AG04450 (cell line): ENCODE measurements at regions not wholly inside any gene's neighbourhood (a gene's known extent, or its start where the extent isn't known, plus 50 kb on each side); places are given as distances from the start of the nearest gene placed in this dataset.

Source experiments
- CTCF ChIA-PET: fragments of 300-600, 350-600 bp; formaldehyde crosslinking; extraction: SDS; loops from one replicate; lab custom pipeline; 2022; ENCODE audit warnings: antibody characterized with exemption, inconsistent platforms; lab: Charles Lee
- POLR2A ChIA-PET: fragments of 350-600 bp; formaldehyde crosslinking; extraction: SDS; loops from one replicate; lab custom pipeline; 2021; ENCODE audit warnings: antibody characterized with exemption, inconsistent platforms; lab: Yijun Ruan, JAX
- DNase-seq: peaks from one replicate; pipeline ENCODE4 v3.0.0-alpha.2; 2011; ENCODE audit warnings: low read depth, low spot score
- H3K27ac ChIP-seq: one replicate; pipeline ENCODE4 v1.5.1; 2012; ENCODE audit warnings: low read depth, low read length, control low read depth
- H3K27me3 ChIP-seq: one replicate; pipeline ENCODE4 v1.6.0; 2012; ENCODE audit warnings: low read length; ENCODE audit not compliant: control insufficient read depth, insufficient read depth
- H3K4me3 ChIP-seq: 2 replicates; pipeline ENCODE4 v1.5.1; 2011; ENCODE audit warnings: mild to moderate bottlenecking, low read depth, low read length, control low read depth
- H3K9me3 ChIP-seq: 2 replicates; pipeline ENCODE4 v1.5.1; 2012; ENCODE audit warnings: low read length; ENCODE audit not compliant: control insufficient read depth, insufficient read depth
- CTCF ChIP-seq: IDR thresholded peaks from 2 replicates; pipeline ENCODE4 v1.5.1; 2011; ENCODE audit warnings: low read depth, low read length, control low read depth, inconsistent platforms

- CTCF ChIA-PET: no interaction called here
These were observed 372.5 kb downstream of the ADAMTS20 start for GRCh38 chr12:43179486-43179885.

GRCh38 chr12:43177276-43177675 lies 374.7 kb downstream of the ADAMTS20 start:
- no peak for DNase-seq
- H3K27ac ChIP-seq: no peak overlapping the region
- H3K27me3 ChIP-seq: no peaks in the 10 kb centered on the region
- peaks cover 8% of the 10 kb centered on the region for H3K9me3 ChIP-seq
- H3K4me3 ChIP-seq: no peak overlapping the region
- no peak for TF ChIP-seq CTCF
- ChIA-PET POLR2A (no interaction called here), CTCF (no interaction called here)

More at GRCh38 chr12:43179486-43179885, 372.5 kb downstream of the ADAMTS20 start:
- Histone ChIP-seq H3K9me3 (peaks cover 9% of the 10 kb centered on the region), H3K27ac (no peak overlapping the region), H3K27me3 (no peaks in the 10 kb centered on the region), H3K4me3 (no peak overlapping the region)
- POLR2A ChIA-PET: interaction anchor here (0.7 kb wide), 1 partner anchor 400 kb away, joined by 4 read pairs; no protein-coding TSS in a partner anchor
- TF ChIP-seq CTCF: no peak
- DNase-seq: no peak

- no peak for TF ChIP-seq CTCF
- POLR2A ChIA-PET: no interaction called here
- H3K9me3 ChIP-seq: no peaks in the 10 kb centered on the region
- DNase-seq: no peak
- no peaks in the 10 kb centered on the region for H3K27me3 ChIP-seq
- no peak overlapping the region for H3K4me3 ChIP-seq
- CTCF ChIA-PET: interaction anchor here (1.5 kb wide), 1 partner anchor 12 kb away, joined by 3 read pairs; no protein-coding TSS in a partner anchor
- no peak overlapping the region for H3K27ac ChIP-seq
These were observed 382.8 kb downstream of the ADAMTS20 start for GRCh38 chr12:43169115-43169681.

- no peak overlapping the region for H3K4me3 ChIP-seq
- no peak overlapping the region for H3K27ac ChIP-seq
- ChIA-PET CTCF (no interaction called here), POLR2A (no interaction called here)
- H3K27me3 ChIP-seq: no peaks in the 10 kb centered on the region
- no peak for TF ChIP-seq CTCF
- H3K9me3 ChIP-seq: no peaks in the 10 kb centered on the region
- DNase-seq: no peak
These were observed 384.3 kb downstream of the ADAMTS20 start for GRCh38 chr12:43167691-43168090.

- no peaks in the 10 kb centered on the region for H3K27me3 ChIP-seq
- ChIA-PET CTCF (interaction anchor here (0.5 to 1.0 kb wide), 2 partner anchors 101 to 173 kb away, joined by 3 to 4 read pairs; no protein-coding TSS in a partner anchor), POLR2A (no interaction called here)
- no peak overlapping the region for H3K4me3 ChIP-seq
- no peak overlapping the region for H3K27ac ChIP-seq
- DNase-seq: no peak
- H3K9me3 ChIP-seq: no peaks in the 10 kb centered on the region
- no peak for TF ChIP-seq CTCF
These were observed 386.7 kb downstream of the ADAMTS20 start for GRCh38 chr12:43165351-43165750.
